Astrocyte of the hippocampus (primary cell): ENCODE measurements at regions not wholly inside any gene's neighbourhood (a gene's known extent, or its start where the extent isn't known, plus 50 kb on each side); places are given as distances from the start of the nearest gene placed in this dataset.

Experiments used
- DNase-seq: peaks from one replicate; pipeline ENCODE4 v3.0.0; 2011; ENCODE audit warnings: low read depth, low spot score

DNA sequence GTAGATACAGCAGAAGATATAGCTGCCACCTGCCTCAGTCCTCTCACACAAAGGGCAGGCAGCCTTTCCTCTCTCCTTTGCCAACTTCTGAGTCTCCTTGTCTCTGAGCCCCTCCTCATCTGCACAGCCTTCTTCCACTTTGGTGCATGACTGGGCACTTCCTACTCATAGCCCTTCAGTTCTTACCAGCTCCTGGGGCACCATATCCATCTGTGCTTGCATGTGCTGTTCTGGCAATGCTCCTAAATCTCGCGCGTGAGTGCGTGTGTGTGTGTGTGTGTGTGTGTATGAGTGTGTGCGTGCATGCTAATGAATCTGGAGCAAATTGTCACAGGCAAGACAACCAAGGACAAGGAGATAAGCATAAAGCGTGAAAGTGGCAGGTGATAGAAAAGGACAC, 1271.6 kb upstream of the SORCS1 start:
- no peak for DNase-seq

DNA sequence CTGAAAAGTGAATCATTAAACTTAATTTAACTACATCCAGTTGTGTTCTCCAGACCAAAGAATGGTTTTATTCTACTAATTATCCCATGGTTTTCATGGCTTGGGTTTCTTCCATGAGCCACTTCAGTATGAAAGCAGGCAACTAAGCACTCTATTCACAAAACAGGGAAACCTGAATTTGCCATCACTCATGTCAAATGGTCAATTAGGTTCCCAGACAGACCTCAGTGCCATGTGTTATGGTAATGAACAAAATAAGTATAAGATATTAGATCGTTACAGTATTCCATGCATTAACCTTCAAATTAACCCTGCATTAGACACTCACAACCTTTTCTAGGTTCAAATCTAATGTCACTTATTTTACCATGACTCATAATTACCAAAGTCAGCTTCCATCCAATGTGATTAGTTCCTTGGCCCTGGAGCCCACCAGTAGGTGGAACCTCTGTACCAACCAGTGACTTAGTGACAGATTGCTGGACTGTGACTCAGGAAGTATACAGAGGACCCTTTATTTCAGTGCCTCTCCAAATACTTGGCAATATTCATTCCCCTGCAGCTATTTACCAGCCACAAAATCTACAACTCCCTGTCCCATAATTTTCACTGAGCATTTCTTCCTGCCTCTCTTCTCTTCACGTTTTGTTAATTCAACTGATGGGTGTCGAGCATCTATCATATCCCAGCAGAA, 1270.2 kb upstream of the SORCS1 start:
- peak; percentile 10 for DNase-seq

DNA sequence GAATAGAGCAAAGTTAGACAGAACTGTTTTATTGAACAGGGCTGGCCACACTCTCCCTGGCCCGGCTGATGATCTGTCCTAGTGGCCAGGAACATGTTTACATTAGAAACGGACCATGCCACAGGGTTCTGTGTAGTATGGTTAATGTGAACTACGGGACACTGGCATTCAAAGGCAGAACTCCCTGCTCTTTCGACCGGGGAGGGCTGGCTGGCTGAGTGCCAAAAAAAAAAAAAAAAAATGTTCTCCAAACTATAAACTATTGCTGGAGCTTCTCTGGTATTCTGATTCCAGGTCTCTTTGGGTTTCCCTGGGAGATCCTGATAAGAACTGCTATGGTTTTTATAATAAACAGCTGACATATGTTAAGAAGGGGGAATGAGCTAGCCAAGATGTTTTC, 1262.6 kb upstream of the SORCS1 start:
- no peak for DNase-seq

DNA sequence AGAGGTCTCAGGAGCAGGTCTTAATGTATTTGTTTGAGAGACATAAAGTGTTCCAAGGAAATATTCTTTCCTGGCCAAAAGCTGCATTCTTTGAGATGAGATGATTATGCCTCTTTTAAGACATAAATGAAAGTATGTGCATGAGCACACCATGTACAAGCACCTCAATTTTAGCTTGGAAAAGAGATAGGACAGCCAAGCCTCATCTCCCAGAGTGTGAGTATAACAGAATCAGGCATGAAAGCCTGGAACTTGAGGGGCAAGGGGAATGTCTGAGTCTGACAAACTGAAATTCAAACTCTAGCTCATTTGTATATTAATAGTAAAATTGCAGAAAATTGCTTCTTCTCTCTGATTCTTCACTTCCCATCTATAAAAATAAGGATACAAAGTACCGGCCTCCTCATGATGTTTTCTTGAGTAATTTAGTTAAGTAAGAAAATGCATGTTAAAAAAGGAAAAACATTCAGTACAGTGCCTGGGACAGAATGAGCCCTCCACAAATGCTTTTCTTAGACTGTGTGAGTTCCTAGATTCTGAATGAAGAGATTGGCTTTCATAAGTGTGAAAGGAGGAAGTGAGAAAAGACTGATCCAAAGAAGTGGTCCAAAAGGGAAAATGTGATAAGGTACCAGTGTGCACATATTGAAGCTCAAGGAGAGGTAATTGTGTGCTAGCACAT, 1260.9 kb upstream of the SORCS1 start:
- DNase-seq: no peak

DNA sequence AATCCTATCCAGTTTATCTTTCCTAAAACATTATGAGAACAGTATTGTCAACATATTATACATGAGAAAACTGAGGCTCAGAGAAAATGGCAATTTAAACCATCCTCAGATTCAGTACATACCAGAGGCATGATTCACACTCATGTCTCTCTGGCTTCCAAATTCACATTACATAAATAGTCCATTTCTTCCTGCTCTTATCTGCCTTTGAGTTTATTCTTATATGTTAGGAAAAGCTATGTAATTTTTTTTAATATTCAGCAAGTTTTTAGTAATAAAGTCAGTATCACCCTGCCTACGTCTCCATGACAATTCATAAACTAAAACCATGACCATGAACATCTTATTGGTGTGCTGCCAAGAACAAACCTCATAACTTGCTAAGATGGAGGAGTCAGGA, 1260.2 kb upstream of the SORCS1 start:
- peak; percentile 31 for DNase-seq

GRCh38 chr10:108422286-108422685, 1257.8 kb upstream of the SORCS1 start:
- no peak for DNase-seq

GRCh38 chr10:108421266-108421665, 1256.8 kb upstream of the SORCS1 start:
- no peak for DNase-seq

DNA sequence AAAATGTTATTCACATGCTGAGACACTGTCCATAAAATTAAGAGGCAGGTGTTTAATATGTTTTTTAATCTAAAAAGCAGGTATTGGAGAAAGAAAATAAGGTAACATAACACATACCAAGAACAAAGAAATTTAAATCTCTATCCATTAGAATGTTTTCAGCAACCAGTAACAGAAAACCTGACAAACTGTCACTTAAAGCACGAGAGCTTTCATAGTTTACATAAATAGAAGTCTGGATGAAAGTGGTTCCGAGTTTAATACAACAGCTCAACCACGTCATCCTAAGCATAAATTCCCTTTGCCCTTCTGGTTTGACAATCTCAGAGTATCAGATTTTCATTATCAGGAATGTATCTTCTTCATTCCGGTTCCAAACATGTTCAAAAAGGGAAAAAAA, 1249.4 kb upstream of the SORCS1 start:
- no peak for DNase-seq

DNA sequence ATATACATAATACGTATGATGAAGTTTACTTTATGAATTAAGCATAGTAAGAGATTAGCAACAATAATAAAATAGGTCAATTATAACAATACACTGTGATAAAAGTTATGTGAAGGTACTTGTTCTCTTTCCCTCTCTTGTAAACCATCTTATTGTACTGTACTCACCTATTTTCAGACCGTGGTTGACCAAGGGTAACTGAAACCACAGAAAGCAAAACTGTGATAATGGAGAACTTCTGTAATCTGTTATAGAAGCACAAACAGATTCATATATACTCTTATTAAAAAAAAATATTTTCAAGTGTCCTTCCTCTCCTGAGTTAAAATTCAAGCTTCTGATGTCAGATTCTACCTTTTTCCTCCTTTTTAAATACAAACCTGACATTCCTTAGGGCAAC, 1247.8 kb upstream of the SORCS1 start:
- DNase-seq: no peak

DNA sequence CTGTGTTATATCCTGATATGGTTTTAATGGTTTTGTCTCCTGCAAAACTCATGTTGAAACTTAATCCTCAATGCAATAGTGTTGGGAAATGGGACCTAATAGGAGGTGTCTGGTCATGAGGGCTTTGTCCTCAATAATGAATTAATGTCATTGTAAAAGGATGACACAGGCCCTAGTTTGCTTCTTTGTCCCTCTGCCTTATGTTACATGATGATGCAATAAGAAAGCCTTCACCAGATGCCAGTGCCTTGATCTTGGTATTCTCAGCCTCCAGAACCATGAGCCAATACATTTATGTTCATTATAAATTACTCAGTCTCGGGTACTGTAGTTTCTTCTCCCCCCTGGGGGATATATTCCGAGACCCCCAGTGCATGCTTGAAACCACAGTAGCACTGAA, 1247.4 kb upstream of the SORCS1 start:
- no peak for DNase-seq

GRCh38 chr10:108411206-108411605, 1246.7 kb upstream of the SORCS1 start:
- no peak for DNase-seq

- DNase-seq: no peak
These were observed 1245.7 kb upstream of the SORCS1 start for GRCh38 chr10:108410236-108410635.

DNA sequence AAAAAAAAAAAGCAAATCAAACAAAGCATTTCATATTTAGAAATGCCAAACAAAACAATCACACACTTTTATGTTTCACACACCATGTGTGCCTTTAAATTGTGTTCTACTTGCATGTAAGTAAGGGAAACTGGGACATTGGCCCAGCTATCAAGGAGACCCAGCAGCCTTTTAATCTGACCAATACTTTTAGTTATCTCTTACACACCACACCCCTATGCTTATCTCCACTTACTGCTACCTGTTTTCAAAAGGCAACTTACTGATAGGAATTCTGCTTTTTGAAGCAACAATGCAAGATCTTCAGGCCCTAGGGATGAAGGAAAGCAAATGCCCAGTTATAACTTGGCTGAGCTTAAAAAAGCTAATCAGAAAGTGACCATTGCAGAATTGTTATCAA, 1244.8 kb upstream of the SORCS1 start:
- no peak for DNase-seq

GRCh38 chr10:108404155-108404554, 1239.6 kb upstream of the SORCS1 start:
- DNase-seq: no peak

DNA sequence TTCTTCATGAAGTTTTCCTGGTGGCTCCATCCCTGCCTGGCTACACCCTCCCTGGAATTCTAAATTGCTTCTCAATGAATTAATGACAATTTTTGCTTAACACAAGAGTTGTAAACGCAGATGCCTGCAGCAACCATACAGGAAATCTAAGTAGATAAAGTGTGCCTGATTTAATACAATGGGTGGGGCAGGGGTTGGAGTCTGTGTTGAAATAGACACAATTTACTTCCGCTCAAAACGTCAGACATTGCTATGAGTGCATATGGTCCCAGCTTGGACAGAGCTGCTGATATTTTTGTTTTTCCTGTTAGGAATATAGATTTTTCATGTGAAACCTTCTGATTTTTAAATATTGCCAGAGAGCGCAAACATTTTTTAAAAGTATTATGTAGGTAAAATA, 1235.0 kb upstream of the SORCS1 start:
- no peak for DNase-seq

- peak; percentile 32 for DNase-seq
These were observed 1228.6 kb upstream of the SORCS1 start for GRCh38 chr10:108393089-108393488.

GRCh38 chr10:108392286-108392685, 1227.8 kb upstream of the SORCS1 start:
- no peak for DNase-seq

DNA sequence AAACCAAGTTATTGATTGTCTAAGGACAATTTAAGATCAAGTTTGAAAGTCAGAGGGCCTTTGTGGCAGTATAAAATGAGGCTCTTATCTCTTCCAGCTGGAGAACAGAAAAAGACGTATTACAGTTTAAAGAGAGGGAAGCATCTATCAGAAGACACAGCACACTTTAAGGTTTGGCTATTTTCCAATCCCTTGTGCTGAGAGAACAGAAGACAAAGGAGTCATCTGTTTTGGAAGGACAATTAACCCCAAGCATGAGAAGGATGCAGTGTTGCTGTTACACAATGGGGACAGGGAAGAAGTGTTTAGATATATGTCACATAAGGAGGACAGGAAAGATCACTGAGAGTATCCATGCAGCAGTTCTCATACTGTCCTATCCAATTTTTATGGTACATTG, 1224.2 kb upstream of the SORCS1 start:
- DNase-seq: no peak

GRCh38 chr10:108385963-108386362, 1221.5 kb upstream of the SORCS1 start:
- no peak for DNase-seq

DNA sequence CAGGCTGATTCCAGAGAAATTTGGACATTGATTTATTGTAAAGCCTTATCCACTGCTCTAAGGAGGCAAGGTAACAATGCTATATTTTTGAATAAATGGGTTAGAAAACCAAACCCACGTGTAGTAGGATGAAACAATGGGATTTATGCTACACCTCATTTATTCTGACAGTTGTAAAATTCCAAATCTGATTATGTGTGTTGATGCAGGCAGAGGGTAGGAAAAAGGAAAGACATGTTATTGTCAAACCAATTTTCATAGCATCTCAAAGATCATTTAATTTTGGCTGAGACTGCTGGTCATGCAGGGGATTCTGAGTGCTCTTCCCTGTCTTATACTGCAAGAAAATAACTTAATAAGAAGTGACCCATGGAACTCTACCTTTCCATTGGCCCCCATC, 1219.9 kb upstream of the SORCS1 start:
- DNase-seq: no peak

DNA sequence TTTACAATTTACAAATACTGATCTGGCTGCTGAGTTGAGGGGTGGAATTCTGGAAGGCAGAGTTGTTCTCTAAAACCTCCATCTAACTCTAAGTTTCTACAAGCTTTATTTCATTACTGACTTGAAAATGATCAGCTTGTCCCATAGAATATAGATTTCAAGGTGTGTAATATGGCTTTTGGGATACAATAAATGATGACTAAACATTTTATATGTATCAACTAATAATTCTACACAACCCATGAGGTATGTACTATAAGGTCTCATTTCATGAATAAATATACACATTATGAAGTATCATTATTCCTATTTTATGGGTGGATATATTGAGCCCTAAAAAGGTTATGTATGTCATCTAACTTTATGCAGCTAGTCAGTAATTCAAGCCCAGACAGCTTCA, 1214.3 kb upstream of the SORCS1 start:
- no peak for DNase-seq

- DNase-seq: no peak
These were observed 1211.2 kb upstream of the SORCS1 start for GRCh38 chr10:108375691-108376090.

DNA sequence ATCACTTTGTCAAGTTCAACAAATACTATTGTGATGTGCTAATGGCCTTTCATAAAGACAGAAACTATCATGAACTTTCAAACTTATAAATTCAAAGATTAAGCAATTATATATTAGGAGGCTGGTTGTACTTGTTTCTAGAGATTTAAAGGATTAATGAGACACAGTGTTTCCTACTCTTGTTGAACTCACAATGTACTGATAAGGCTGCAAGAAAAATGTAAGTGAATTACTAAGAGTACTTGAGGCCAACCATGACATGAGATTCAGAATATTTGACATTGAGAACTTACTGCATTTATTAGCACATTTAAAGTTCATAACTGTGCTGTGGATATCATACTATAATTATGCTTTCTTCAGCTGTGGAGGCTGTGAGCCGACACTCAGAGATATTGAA, 1210.5 kb upstream of the SORCS1 start:
- no peak for DNase-seq

DNA sequence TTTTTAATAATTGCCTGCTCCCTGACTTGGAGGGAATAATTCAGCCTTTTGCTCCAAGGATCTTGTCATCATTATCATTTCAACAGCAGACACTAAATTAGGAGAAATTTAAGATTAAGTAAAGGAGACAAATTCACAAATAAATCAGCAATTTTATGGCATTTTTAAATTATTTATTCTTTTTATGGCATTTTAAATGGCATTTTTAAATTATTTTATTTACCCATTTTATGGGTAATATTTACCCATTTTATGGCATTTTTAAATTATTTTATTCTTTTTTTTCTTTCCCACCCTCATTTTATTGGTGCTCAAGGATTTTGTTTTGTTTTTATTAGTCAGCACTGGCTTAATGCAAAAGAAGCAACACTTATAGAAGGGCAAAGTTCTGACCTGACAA, 1201.0 kb upstream of the SORCS1 start:
- no peak for DNase-seq
